ENCODE measurements at regions not wholly inside any gene's neighbourhood (a gene's known extent, or its start where the extent isn't known, plus 50 kb on each side); places are given as distances from the start of the nearest gene placed in this dataset.
"Not testable (repeated sequence)": the region's sequence is repeated elsewhere in the genome, so short reads cannot be mapped to it uniquely, and the experiment has no call there.

- intact Hi-C loops (cut with micrococcal nuclease): no loop called here
Measured at GRCh38 chr18:68431111-68431921, 283.6 kb downstream of the TMX3 start.

DNA sequence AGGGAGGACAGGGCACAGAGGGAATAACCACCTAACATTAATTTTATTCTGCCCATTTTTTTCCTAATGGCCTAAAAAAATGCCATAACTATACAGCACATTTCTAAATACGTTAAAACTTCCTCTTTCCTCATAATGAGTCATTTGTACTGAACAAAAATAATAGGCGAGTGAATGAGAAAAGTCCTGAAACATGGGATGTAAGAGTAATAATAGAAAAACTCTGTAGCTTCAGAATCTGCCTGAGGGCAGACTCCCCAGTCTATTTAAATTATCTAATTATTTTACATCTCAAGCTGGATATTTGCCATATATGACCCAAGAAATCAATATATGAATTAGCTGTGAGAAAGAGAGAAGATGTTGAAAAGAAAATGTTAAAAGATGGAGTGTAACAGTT lies 285.1 kb downstream of the TMX3 start:
- intact Hi-C loops (cut with micrococcal nuclease): no loop called here

- intact Hi-C loops (cut with micrococcal nuclease): no loop called here
Measured at GRCh38 chr18:68429111-68429510, 285.8 kb downstream of the TMX3 start.

GRCh38 chr18:68428661-68429060 lies 286.2 kb downstream of the TMX3 start:
- intact Hi-C loops (cut with micrococcal nuclease): no loop called here

- intact Hi-C loops (cut with micrococcal nuclease): no loop called here
Measured at GRCh38 chr18:68427951-68428401, 286.9 kb downstream of the TMX3 start.

DNA sequence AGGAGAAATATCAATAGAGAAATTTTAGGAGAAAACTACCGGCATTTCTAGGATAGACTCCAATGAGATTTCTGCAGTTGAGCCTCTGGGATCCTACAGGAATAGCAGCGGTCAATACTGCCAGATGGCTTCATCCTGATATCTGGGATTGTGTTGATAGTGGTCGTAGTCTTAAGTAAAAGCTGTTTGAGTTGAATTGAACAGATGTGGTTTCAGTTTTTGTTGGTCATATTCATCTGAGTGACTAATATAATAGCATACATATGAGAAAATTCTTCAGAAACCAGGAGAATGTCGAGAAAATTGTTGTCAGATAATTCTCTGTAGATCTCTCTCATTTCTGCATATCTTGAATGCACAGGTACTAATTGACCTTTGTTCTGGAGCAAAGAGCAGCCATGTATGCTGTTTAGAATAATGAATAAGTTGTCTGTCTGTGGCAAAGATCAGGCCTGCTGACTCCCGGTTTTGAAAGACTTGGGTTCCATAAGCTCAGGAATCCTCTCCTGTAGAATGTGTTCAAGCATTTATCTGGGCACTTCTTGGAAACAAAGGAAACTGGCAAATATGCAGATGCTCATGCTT lies 288.1 kb downstream of the TMX3 start:
- intact Hi-C loops (cut with micrococcal nuclease): no loop called here

- intact Hi-C loops (cut with micrococcal nuclease): no loop called here
Measured at GRCh38 chr18:68418881-68419280, 296.0 kb downstream of the TMX3 start.

DNA sequence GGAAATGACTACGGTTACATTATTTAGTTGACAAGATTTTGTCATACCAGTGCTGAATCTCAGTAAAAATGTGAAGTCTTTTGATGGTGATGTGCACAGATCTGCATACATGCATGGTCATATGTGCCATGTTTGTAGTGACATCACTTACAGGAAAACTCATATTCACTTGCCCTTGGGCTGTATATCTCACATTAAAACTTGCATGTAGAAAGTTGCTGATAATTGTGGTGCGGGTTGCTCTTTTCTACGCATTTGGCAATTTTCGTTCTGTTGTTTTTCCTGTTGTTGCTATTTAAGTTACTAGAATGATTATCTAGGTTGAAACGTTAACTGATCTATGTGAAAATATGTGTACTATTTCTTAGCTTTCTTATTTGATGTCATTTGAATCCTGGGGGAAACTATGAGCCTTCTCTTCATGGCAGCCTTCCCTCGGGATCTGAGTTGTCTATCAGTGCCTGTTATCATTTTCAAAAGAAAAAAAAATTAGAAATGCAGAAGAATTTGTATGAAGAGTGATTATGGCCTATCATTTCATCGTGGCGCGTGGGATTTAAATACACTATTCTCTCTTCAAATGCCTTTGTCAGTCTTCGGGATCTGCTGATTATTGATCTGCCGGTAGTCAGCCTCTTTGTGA lies 296.6 kb downstream of the TMX3 start:
- intact Hi-C loops (cut with micrococcal nuclease): no loop called here

GRCh38 chr18:68417826-68418225 lies 297.1 kb downstream of the TMX3 start:
- intact Hi-C loops (cut with micrococcal nuclease): no loop called here

- intact Hi-C loops (cut with micrococcal nuclease): no loop called here
Measured at GRCh38 chr18:68417166-68417799, 297.6 kb downstream of the TMX3 start.

- intact Hi-C loops (cut with micrococcal nuclease): no loop called here
Measured at GRCh38 chr18:68414407-68414806, 300.5 kb downstream of the TMX3 start.

GRCh38 chr18:68409576-68409975 lies 305.3 kb downstream of the TMX3 start:
- intact Hi-C loops (cut with micrococcal nuclease): loop anchor here (10.0 kb wide), 1 partner anchor 185 kb away; no protein-coding TSS in a partner anchor

DNA sequence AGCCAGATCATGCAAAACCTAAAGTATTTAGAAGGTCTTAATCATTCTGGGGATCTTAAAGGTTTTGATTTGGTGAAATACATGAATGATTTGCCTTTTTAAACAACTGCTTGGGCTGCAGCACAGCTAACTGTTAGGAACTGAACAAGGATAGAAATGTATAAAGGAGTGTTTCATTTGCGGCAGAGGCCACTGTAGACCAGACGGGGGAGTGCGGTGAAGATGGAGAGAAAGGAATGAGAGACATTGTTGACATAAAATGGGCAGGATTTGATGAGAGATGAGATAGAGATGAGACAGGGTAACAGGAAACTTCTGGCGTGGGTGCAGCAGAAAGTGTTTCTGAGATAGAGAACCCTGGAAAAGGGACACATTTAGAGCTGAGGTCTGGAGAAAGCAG lies 308.1 kb downstream of the TMX3 start:
- intact Hi-C loops (cut with micrococcal nuclease): loop anchor here (10.0 kb wide), 1 partner anchor 188 kb away; no protein-coding TSS in a partner anchor

DNA sequence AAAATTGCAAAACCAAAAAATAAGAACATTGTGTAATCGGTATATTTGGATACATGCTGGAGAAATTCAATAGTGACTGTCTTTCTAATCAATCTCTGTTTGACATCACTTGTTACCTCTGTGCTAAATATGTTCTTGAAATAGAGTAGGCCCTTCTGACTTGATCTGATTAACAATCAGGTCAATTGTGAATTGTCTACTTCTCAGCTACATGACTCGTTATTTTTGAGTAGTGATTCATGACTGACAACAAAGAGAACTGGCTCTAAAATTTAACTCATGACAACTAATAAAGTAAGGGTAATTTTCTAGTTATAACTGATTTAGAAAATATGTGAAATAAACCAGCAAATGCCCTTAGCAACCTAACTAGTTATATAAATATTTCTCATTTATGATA lies 312.1 kb downstream of the TMX3 start:
- intact Hi-C loops (cut with micrococcal nuclease): loop anchor here (10.0 kb wide), 1 partner anchor 192 kb away; no protein-coding TSS in a partner anchor

DNA sequence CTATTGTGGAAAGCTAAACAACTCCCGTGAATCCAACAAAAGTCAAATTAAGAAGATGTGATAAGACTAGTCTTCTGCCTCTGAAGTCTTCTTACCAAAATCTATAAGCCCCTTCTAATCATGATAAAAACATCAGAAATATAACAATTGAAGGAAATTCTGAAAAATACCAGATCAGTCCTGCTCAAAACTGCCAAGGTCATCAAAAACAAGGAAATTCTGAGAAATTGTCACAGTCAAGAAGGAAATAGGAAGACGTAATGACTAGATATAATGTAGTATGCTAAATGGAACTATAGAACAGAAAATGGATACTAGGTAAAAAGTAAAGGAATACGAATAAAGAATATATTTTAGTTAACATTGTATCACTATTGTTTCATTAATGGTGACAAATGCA lies 314.0 kb downstream of the TMX3 start:
- intact Hi-C loops (cut with micrococcal nuclease): loop anchor here (10.0 kb wide), 1 partner anchor 194 kb away; no protein-coding TSS in a partner anchor

DNA sequence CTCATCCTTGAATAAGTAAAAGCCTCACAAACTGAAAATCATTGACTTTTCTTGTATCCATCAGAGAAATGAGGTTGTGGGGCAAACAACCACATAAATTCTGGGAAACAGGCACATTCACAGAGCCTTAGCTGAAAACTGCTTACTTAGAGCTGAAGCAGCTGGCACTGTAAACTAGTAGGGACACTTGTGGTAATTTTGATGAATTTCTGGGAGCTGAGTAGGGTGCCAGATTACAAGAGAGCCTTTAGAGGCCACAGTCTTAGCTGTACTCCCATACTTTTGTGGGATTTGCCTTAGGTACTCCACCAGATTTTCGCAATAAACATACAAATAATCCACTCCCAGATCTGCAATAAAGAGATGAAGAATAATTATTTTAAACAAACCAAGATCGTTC lies 315.2 kb downstream of the TMX3 start:
- intact Hi-C loops (cut with micrococcal nuclease): loop anchor here (10.0 kb wide), 1 partner anchor 195 kb away; no protein-coding TSS in a partner anchor

- intact Hi-C loops (cut with micrococcal nuclease): no loop called here
Measured at GRCh38 chr18:68397241-68398035, 317.5 kb downstream of the TMX3 start.

GRCh38 chr18:68394705-68395104 lies 320.2 kb downstream of the TMX3 start:
- intact Hi-C loops (cut with micrococcal nuclease): no loop called here

DNA sequence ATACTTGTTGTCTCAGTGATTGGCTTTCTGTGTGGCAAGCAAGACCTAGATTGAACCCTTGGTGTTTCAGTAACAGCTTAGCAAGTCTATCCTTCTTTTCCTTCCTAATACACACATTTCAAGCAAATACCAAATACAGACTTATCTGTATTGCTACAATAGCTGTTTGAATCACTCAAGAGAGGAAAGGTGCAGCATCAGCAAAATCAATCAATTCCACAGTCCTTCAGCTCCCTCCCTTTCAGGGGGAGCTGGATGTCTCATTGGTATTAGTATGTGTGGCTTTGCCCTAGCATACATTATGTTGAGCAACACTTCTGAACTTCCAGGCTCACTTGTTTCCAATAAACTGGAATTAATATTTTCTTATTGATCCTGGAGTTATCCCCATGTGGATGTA lies 323.1 kb downstream of the TMX3 start:
- intact Hi-C loops (cut with micrococcal nuclease): no loop called here

- intact Hi-C loops (cut with micrococcal nuclease): no loop called here
Measured at GRCh38 chr18:68387246-68387645, 327.7 kb downstream of the TMX3 start.

GRCh38 chr18:68383979-68384378 lies 330.9 kb downstream of the TMX3 start:
- intact Hi-C loops (cut with micrococcal nuclease): not testable (repeated sequence)
